HG03469 (cell line): ENCODE measurements at regions not wholly inside any gene's neighbourhood (a gene's known extent, or its start where the extent isn't known, plus 50 kb on each side); places are given as distances from the start of the nearest gene placed in this dataset.

ENCODE experiments used
- ATAC-seq: cut with Tn5 transposase; IDR thresholded peaks from one replicate; pipeline ENCODE4 v1.9.1; 2021; ENCODE audit warnings: mild to moderate bottlenecking, moderate library complexity, moderate number of reproducible peaks; ENCODE audit not compliant: unreplicated experiment

DNA sequence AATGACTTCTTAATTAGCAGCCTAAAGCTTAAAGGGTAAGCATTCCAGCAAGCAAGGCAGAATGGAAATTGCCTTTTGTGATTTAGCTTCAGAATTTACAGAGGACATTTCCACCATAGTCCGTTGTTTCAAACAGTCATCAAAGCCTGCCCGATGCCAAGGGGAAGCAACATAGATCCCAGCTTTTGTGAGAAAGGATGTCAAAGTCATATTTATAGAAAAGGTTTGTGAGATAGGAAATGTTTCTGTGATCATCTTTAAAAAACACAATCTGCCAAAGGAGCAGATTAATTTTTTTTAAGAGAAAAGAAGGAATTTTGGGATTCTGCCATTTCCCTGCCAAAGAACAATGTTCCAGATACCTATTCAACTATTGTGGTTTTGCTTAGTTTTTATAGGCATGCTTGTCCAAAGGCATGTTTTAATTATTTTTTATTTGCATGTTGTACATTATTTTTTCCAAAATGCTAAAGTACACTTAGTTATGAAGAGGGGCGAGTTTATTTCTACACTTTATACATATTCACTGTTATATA lies 346.9 kb downstream of the ZNF608 start:
- no peak for ATAC-seq

DNA sequence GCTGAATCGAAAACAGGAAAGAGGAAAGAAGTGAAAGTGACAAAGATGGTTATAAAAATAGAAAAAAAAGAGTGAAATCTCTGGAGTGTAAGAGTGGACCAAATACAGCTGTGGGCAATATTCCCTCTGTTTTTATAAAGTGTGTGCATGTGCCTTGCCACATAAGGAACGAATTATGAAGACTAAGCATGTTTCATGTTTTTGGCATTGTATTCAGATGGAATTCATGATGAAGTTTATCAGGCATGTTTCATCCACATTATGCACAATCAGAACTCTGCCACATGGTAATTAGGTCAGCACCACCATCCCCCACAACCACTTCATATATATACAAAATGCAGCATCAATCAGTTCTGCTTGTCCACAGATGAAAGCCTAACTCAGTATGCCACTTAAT lies 348.0 kb downstream of the ZNF608 start:
- no peak for ATAC-seq

DNA sequence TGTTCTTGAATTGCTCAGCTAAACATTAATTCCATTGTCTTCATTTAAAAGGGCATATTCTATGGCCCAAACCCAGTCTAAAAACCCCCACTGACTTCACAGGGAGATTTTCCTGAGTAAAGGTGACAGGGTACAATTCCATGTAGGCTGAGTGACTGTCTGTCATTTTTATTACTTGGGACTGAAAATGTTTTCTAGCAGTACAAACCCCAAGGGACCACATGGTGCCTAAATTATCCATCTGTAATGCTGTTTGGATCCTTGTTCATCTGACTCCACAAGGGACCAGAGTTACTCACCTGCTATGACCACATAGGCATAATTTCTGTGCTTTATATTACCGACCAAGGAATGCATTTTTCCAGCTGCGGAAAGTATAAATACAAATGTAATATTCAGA lies 349.1 kb downstream of the ZNF608 start:
- no peak for ATAC-seq

DNA sequence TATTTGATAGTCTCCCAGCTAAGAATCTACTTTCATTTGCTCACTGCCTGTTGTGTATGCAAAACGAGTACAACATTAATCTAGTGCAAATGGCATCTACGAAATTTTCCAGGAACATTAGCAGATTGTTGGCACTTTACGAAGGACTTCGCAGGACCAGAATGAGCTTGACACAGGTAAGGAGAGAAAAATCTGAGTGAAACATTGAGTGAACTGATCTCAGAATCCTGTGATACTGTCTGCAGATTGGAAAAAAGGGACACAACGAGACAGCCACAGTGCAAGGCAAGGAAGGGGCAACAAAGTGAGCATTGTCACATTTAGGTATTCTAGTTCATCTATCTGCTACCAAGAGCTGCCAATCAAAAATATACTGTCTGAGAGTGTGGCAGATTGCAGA lies 350.5 kb downstream of the ZNF608 start:
- no peak for ATAC-seq

DNA sequence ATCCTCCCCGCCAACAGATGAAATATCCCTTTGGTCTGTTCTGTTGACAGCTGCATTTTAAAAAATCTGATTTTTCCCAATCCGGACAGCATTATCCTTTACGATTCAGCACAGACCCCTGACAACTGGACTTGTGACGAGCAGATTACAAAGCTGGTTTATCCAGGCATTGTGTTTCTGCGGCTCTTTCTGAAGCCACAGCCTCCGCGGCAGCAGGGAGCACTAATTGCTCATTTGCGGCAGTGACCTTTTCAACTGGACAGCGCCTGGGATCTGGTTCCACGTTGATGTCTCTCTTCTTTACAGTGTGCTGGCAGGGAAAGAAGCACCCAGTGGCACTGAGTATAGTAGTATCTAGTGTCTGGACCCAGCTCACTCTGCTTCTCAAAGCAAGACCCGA lies 351.2 kb downstream of the ZNF608 start:
- no peak for ATAC-seq

DNA sequence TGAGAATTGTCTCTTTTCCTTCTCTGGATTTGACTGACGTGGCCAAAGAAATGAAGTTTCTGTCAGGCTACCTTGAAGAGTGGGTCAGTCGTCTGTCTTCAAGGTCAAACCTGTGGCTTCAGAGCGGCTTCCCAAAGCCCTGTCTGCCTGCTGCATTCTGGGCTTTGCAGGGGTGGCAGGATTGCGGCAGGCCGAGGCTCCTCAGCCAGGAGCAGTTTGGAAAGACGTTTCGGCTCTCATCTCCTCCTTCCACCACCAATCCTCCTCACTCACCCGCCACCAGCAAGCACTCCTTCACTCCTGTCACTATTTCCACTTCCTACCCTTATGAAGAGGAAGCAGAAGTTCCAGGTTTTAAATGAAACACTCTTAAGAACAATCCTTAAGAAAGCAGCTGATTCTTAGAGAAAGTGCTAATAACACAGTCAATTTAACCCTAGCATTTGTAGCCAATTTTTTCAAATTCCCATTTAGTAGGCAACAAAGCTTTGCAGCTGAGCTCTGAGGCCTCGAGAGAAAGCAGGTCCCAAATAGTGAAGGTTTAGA lies 351.7 kb downstream of the ZNF608 start:
- no peak for ATAC-seq

DNA sequence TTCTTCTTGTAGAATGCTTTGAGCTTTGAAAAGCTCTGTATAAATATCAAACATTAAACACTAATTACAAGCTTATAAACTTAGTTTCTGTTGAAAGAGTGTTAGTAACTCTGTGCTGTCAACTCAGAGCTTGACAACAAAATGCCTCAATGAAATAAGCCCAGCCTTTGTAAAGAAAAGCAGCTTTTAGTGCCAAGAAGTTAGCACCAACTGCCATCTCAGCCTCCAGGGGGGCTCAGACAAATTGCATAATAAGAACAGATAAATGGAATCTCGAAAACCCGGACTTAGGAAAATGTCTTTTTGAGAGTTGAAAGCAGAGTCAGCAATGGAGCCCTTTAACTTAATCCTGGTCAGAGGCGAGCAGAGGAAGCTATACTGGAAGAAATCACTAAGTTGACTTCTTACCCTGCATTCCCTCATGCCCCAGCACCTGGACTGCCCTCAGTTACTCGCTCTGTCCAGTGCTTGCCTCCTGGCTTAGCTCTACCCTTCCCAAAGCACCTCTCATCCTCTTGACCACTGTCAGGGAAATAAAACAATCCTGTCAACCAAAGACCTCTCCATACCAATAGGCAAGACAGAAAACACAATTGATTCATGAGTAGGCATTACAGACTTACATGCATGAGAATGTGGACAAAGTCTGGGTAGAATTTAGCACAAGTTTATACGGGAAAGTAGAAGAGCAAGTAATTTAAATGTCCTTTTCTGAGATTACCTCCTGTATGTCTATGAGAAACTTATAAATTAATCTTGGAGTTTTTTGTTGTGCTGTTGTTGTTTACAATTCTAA lies 352.7 kb downstream of the ZNF608 start:
- ATAC-seq = no peak

DNA sequence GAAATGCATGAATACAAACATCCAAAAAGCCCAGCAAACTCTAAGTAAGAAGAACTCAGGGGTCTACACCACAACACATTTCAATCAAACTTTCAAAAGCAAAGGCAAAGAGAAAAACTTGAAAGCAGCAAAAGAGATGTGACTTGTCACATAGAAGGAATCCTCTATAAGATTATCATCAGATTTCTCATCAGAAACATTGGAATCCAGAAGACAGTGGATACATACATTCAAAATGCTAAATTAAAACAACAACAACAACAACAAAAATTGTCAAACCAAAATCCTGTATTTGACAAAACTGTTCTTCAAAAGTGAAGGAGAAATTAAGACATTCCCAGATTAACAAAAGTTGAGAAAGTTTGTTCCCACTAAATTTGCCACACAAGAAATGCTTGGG lies 362.7 kb downstream of the ZNF608 start:
- ATAC-seq = no peak

DNA sequence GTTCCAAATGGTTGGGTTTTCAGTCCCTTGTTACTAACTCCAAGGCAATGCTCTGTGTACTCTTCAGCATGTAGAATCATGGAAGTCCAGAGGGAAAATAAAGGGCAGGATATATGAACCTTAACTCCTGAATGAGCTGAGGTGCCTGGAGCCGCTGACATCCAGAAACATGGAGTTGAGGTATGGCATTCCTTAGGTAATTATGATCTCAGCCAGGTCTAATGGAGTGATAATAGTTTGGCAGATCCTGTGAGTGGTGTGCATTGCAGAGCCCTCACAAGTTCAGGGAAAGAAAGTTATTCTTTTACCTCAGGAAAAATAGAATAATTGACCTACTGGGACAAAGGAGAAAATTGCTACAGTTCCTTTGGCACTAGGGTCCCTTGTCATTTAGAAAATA lies 369.1 kb downstream of the ZNF608 start:
- no peak for ATAC-seq

DNA sequence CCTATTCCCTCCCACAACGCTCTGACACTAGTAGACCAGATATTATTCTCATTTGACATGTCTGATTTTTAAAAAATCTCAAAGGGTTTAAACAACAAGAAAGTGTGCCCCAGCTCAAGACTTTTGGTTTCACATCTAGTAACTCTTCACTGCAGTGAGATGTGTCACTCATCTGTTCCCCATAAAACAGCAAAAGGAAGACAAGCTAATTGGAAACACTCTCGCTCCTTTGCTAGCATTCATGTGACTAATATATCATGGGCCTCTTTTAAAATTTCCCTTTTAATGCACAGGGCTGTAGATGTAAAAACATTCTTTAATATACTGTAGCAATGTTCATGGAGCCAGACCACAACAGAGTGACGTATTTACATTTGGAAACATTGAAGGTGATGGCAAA lies 372.6 kb downstream of the ZNF608 start:
- no peak for ATAC-seq

DNA sequence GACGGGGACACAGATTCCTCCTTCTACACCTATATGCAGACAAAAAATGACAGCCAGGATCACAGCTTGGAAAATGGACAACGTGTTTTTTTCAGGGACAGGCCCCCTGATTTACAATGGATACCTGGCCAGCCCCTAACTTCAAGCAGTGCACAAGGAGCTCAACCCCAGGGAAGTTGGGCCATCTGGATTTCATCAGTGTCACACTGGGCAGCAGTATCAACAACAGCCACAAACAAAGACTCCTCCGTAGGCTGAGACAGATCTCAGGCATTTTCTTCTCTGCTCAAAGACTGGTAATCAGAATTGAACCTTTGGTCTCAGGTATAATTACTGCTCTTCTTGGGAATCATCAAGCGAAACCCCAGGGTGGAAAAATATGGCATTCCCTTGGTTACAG lies 374.0 kb downstream of the ZNF608 start:
- no peak for ATAC-seq

DNA sequence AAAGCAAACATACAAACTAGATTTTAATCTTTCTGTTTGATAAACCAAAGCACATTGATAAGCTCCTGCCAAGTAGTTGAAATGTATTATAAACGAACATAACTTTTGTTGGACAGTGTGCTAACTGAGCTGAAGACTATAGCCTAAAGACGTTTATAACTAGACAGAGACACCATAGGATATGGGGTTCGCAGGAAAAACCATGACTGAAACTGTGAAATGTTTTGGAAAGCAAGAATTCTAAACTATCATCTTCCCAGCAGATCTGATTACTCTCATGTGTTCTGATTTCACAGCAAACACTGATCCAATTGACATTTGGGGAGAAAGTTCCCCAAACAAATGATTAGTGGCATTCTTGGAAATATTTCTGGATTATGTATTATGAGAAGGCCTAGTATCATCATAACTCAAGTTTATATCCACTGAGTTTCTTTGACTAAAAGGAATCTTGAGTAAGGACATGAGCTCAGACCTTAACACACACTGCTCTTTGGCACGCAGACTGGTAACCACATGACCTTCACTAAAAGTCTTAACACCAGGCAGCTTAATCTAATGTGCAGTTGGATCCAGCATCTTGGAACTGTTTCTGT lies 375.2 kb downstream of the ZNF608 start:
- ATAC-seq = no peak

DNA sequence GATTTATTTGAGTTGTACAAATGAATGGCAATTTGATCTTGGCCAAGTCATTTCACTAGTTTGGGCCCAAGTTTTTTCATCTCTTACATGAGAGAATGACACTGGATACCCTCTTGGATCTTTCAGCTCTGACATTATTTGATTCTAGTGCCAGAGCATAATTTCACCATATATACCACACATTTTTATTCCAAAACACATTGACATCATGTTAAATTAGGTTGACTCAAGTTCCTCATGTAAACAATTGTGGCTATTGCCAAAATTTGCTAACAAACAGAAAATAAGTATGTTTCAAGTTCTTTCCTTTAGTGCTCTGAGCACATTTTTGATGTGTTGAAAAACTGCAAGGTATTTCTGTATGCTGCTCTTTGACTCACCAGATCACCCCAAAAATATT lies 375.8 kb downstream of the ZNF608 start:
- no peak for ATAC-seq

DNA sequence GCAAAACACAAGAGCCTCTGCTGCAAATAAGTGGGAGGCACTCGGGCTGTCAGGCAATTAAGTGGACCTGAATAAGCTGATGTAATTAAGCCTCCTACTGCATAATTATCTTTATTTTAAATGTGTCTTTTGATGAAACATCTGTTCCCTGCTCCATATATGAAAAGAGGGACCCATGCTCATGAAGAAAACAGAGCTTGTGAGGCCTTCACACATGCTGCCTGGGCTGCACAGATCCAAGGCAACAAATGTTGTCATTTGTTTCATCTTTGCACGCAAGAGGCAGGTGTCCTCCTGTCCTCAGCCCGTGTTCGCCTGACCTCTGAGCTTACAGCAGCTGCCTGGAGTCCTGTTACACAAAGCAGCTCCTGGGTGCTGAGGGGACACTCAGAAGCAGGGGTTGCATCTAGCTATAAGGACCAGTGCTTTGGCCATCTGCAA lies 381.1 kb downstream of the ZNF608 start:
- no peak for ATAC-seq

DNA sequence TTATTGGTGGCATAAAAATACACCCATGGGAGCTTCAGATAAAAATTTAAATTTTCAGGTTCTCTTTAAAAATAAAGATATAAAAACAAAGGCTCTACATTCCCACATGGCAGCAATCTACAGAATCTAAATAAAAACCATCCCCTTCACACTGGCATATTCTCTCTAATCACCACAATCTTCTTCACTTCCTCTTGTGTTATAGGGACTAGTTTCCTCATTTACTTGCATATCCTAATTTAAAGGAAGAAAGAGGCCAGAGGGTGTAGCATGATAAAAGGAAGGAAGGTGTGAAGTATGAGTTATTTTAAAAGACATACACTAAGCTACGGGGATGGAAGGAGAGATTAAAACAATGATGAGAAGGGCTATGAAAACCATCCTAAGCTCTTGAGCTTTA lies 390.5 kb downstream of the ZNF608 start:
- ATAC-seq = no peak

DNA sequence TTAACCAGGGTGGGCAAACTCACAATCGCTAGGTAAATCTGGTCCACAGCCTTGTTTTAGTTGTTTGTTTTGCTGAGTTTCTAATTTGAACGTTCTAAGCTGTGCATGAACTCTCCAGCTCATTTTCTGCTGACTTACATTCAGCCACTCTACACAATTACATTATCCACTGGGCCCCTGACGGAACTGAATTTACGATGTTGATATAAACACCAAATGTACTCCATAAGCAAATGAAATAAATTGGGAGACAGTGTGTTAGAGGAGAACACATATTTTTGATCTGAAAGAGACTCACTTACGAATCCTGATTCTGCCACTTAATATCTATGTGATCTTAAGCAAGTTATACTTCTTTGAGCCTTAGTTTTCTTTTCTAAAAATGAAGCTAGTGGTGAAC lies 393.4 kb downstream of the ZNF608 start:
- ATAC-seq = no peak

DNA sequence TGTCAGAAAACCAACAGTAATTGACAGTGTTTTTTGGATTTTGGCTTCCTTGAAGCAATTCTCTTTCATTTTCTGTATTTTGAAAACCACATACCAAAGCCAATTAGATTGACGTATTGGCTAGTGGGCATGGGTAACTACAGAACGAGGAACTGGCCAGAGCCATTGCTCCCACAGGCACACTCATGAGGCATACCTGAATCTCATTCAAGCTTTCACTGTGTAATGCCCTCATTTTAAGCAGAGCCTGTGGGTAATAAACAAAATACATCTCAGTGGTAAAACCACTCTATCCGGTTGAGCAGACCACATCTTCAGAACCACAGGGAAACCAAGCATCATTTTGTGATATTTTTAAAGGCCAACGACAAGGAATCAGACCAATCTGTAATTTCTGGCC lies 394.1 kb downstream of the ZNF608 start:
- ATAC-seq = no peak

DNA sequence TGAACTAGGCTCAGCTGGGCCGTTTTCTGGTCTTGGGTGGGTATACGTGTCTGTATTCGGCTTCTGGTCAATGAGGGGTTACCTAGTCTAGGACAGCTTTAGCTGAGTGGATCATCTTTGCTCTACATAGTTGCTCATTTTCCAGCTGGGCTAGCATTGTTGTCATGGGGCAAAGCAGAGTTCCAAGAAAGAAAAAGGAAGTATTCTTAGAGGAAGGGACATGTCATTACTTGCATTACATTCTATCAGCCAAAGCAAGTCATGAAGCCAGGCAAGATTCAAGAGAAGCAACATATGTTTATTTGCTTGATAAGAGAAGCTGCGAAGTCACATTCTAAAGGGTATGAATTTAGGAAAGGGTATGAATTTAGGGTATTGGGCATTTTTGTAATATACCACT lies 396.5 kb downstream of the ZNF608 start:
- no peak for ATAC-seq

DNA sequence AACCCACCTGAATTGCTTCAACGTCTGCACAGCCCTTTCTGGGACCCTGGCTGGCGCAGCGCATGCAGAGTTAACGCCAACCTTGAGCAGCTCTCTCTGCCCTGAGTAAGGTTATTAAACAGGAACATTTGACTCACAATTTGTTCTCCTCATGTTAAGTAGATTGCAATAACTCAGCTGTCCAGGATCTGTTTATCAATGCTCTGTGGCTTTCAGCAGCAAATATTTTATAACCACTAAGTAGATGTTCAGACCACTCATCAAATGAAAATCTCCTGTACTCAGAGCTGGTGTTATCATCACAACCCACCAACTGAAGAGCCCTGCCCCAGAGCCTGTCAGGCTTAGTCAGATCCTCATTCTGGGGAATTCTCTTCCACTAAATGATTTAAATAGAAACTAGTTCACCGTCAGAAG lies 403.0 kb downstream of the ZNF608 start:
- no peak for ATAC-seq

DNA sequence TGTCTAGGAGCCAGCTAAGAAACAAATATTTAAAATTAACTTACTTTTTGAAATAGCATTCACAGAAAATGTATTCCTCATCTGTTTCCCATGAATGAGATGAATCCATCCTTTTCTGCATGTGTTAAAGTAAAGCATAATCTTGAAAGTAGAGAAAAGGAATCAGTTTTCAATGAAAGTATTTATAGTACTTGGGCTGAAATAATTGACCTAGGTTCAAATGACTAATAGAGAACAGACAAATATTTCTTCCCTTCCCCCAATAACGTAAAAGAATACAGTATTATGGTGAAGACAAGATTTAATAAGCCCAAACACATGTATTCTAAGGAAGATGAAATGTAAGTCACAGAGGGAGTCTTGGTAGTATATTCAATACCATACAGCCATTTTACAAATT lies 403.5 kb downstream of the ZNF608 start:
- ATAC-seq = no peak

DNA sequence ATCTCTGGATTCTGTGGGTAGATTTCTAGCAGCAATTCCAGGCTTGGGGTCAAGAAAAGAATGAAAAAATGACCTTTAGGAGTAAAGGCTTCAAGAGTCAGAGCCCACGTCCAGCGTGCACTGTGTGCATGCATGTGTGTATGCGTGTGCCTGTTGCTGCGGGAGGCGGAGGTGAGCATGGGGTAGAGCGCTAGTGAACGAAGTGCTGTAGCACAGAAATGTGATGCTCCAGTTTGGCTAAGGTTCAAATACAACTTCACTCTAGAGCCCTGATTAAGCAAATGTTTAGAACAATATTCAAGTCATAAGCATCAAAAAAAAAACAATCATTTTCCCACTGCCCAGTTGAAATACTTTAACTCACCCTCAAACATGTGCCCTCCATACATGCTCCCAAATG lies 403.9 kb downstream of the ZNF608 start:
- no peak for ATAC-seq

DNA sequence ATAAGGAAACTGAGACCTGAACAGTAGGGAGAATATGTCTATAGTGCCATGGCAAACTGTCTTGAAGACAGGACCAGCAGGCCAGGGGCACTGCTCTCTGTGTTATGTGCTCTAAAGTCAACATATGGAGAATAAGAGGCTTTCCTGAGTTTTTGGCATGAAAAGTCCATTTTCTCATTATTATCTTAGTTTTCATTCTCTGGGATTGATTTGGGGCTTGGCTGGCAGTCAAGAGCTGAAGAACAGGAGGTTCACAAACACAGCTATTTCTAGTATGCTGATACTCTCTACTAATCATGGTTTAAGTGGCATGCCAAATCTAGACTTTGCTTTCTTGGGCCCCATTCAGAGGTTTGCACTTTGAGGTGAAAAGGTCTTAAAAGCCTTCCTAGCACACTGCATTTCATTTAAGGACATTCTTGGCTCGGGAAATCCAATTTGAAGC lies 404.4 kb downstream of the ZNF608 start:
- ATAC-seq = no peak
